DOHH2 (cell line): ENCODE measurements at regions not wholly inside any gene's neighbourhood (a gene's known extent, or its start where the extent isn't known, plus 50 kb on each side); places are given as distances from the start of the nearest gene placed in this dataset.

Experiments
- CTCF ChIP-seq: fragments of 200-600 bp; sonication (generic); IDR thresholded peaks from one replicate; pipeline ENCODE4 v1.5.1; 2014; ENCODE audit warnings: antibody characterized with exemption, mild to moderate bottlenecking, low read depth, low read length; ENCODE audit not compliant: poor library complexity, severe bottlenecking
- EZH2phosphoT487 ChIP-seq: fragments of 200-600 bp; sonication (generic); IDR thresholded peaks from 2 replicates; pipeline ENCODE4 v1.6.1; 2017; ENCODE audit warnings: borderline replicate concordance, mild to moderate bottlenecking, antibody characterized with exemption, low read length, moderate library complexity, mixed read lengths

GRCh38 chr5:62790348-62790747, 211.7 kb downstream of the LRRC70 start:
- TF ChIP-seq EZH2phosphoT487 (no peak), CTCF (no peak)
